ENCODE measurements at regions not wholly inside any gene's neighbourhood (a gene's known extent, or its start where the extent isn't known, plus 50 kb on each side); places are given as distances from the start of the nearest gene placed in this dataset.

GRCh38 chr12:74455429-74455828 lies 82.2 kb upstream of the ATXN7L3B start:
- no peaks in the 10 kb centered on the region for H3K4me1 ChIP-seq (ENCODE audit: insufficient read depth)
- no peak overlapping the region for H3K4me3 ChIP-seq
- H3K36me3 ChIP-seq (ENCODE audit: low read depth): no peaks in the 10 kb centered on the region
- H3K79me2 ChIP-seq (ENCODE audit: insufficient read depth): no peaks in the 10 kb centered on the region
- no peak for TF ChIP-seq EZH2 (IDR thresholded peaks at IDR 0.05; ENCODE audit: insufficient read depth, poor library complexity, severe bottlenecking)
- no peak for TF ChIP-seq EZH2phosphoT487 (IDR thresholded peaks at IDR 0.05; ENCODE audit: insufficient read depth, low read depth)
- H3K9ac ChIP-seq: no peak overlapping the region
- in situ Hi-C loops (cut with MboI): no loop called here
- DNase-seq: no peak
- no peak overlapping the region for H3K27ac ChIP-seq
- H3F3A ChIP-seq (ENCODE audit: insufficient read depth): no peaks in the 10 kb centered on the region
- no peaks in the 10 kb centered on the region for H3K9me2 ChIP-seq (ENCODE audit: insufficient read depth)
- no peaks in the 10 kb centered on the region for H3K27me3 ChIP-seq (replicated peaks; ENCODE audit: insufficient read depth)
- no peak overlapping the region for H2AFZ ChIP-seq
- H3K9me3 ChIP-seq (ENCODE audit: low read depth): no peaks in the 10 kb centered on the region
- H3K4me2 ChIP-seq (ENCODE audit: unreplicated experiment): no peak overlapping the region
- WGBS, 2 experiments (ENCODE audit: low coverage in 1 of 2, low lambda C conversion rate in 2 of 2, missing lambda C conversion rate in 2 of 2): 34 to 38% methylated on average over 3 of the region's 3 CpGs
- H4K20me1 ChIP-seq (ENCODE audit: insufficient read depth): no peaks in the 10 kb centered on the region

- H3K79me2 ChIP-seq (ENCODE audit: insufficient read depth): no peaks in the 10 kb centered on the region
- no peak overlapping the region for H3K9ac ChIP-seq
- no peaks in the 10 kb centered on the region for H3K9me2 ChIP-seq (ENCODE audit: insufficient read depth)
- H3K27ac ChIP-seq: no peak overlapping the region
- no peak overlapping the region for H3K4me2 ChIP-seq (ENCODE audit: unreplicated experiment)
- no peaks in the 10 kb centered on the region for H3K4me1 ChIP-seq (ENCODE audit: insufficient read depth)
- H3K4me3 ChIP-seq: no peak overlapping the region
- DNase-seq: no peak
- TF ChIP-seq EZH2phosphoT487 (IDR thresholded peaks at IDR 0.05; ENCODE audit: insufficient read depth, low read depth): no peak
- TF ChIP-seq EZH2 (IDR thresholded peaks at IDR 0.05; ENCODE audit: insufficient read depth, poor library complexity, severe bottlenecking): no peak
- no peaks in the 10 kb centered on the region for H3K9me3 ChIP-seq (ENCODE audit: low read depth)
- in situ Hi-C loops (cut with MboI): no loop called here
- H3K36me3 ChIP-seq (ENCODE audit: low read depth): no peaks in the 10 kb centered on the region
- H3F3A ChIP-seq (ENCODE audit: insufficient read depth): no peaks in the 10 kb centered on the region
- H3K27me3 ChIP-seq (replicated peaks; ENCODE audit: insufficient read depth): no peaks in the 10 kb centered on the region
- 11 to 25% methylated on average over 3 of the region's 3 CpGs for WGBS, 2 experiments (ENCODE audit: low coverage in 1 of 2, low lambda C conversion rate in 2 of 2, missing lambda C conversion rate in 2 of 2)
- H2AFZ ChIP-seq: no peak overlapping the region
- no peaks in the 10 kb centered on the region for H4K20me1 ChIP-seq (ENCODE audit: insufficient read depth)
Measured at GRCh38 chr12:74456431-74456830, 81.2 kb upstream of the ATXN7L3B start.

- no peak overlapping the region for H2AFZ ChIP-seq
- no peaks in the 10 kb centered on the region for H3K36me3 ChIP-seq (ENCODE audit: low read depth)
- no peaks in the 10 kb centered on the region for H3K9me3 ChIP-seq (ENCODE audit: low read depth)
- no peaks in the 10 kb centered on the region for H4K20me1 ChIP-seq (ENCODE audit: insufficient read depth)
- no peak overlapping the region for H3K9ac ChIP-seq
- in situ Hi-C loops (cut with MboI): no loop called here
- no peak for TF ChIP-seq EZH2phosphoT487 (IDR thresholded peaks at IDR 0.05; ENCODE audit: insufficient read depth, low read depth)
- TF ChIP-seq EZH2 (IDR thresholded peaks at IDR 0.05; ENCODE audit: insufficient read depth, poor library complexity, severe bottlenecking): no peak
- H3K27ac ChIP-seq: no peak overlapping the region
- no peaks in the 10 kb centered on the region for H3K4me1 ChIP-seq (ENCODE audit: insufficient read depth)
- 47 to 49% methylated on average over 4 of the region's 4 CpGs for WGBS, 2 experiments (ENCODE audit: low coverage in 1 of 2, low lambda C conversion rate in 2 of 2, missing lambda C conversion rate in 2 of 2)
- H3K9me2 ChIP-seq (ENCODE audit: insufficient read depth): no peaks in the 10 kb centered on the region
- H3K79me2 ChIP-seq (ENCODE audit: insufficient read depth): no peaks in the 10 kb centered on the region
- no peaks in the 10 kb centered on the region for H3K27me3 ChIP-seq (replicated peaks; ENCODE audit: insufficient read depth)
- DNase-seq: no peak
- H3F3A ChIP-seq (ENCODE audit: insufficient read depth): no peaks in the 10 kb centered on the region
- no peak overlapping the region for H3K4me3 ChIP-seq
- no peak overlapping the region for H3K4me2 ChIP-seq (ENCODE audit: unreplicated experiment)
Measured at GRCh38 chr12:74468401-74468800, 69.2 kb upstream of the ATXN7L3B start.

DNA sequence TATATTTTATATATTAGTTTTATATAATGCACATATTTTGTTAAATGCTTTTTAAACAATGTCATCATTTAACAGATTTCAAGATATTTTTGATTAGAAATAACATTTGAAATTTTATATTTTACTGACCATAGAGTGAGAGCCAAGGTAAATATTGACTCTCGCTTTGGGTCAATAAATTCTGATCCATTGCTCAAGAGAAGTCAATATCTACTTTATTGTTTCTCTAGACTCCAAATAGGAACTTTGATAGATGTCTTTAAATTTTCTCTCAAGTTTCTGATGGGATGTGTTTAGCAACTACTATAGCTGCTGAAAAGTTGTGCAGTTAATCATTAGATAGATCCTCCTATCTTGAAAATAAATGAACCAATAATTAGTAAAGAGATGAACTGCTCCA lies 61.4 kb upstream of the ATXN7L3B start:
- Histone ChIP-seq H3F3A (ENCODE audit: insufficient read depth) (no peaks in the 10 kb centered on the region), H3K4me3 (no peak overlapping the region), H3K4me2 (ENCODE audit: unreplicated experiment) (no peak overlapping the region), H4K20me1 (ENCODE audit: insufficient read depth) (no peaks in the 10 kb centered on the region), H3K9me3 (ENCODE audit: low read depth) (no peaks in the 10 kb centered on the region), H3K27me3 (replicated peaks; ENCODE audit: insufficient read depth) (no peaks in the 10 kb centered on the region), H2AFZ (no peak overlapping the region), H3K36me3 (ENCODE audit: low read depth) (no peaks in the 10 kb centered on the region), H3K9ac (no peak overlapping the region), H3K9me2 (ENCODE audit: insufficient read depth) (no peaks in the 10 kb centered on the region), H3K27ac (no peak overlapping the region), H3K4me1 (ENCODE audit: insufficient read depth) (no peaks in the 10 kb centered on the region), H3K79me2 (ENCODE audit: insufficient read depth) (no peaks in the 10 kb centered on the region)
- DNase-seq: no peak
- TF ChIP-seq EZH2 (IDR thresholded peaks at IDR 0.05; ENCODE audit: insufficient read depth, poor library complexity, severe bottlenecking) (no peak), EZH2phosphoT487 (IDR thresholded peaks at IDR 0.05; ENCODE audit: insufficient read depth, low read depth) (no peak)
- 31 to 43% methylated on average over 1 of the region's 1 CpG for WGBS, 2 experiments (ENCODE audit: low coverage in 1 of 2, low lambda C conversion rate in 2 of 2, missing lambda C conversion rate in 2 of 2)
- in situ Hi-C loops (cut with MboI): no loop called here

DNA sequence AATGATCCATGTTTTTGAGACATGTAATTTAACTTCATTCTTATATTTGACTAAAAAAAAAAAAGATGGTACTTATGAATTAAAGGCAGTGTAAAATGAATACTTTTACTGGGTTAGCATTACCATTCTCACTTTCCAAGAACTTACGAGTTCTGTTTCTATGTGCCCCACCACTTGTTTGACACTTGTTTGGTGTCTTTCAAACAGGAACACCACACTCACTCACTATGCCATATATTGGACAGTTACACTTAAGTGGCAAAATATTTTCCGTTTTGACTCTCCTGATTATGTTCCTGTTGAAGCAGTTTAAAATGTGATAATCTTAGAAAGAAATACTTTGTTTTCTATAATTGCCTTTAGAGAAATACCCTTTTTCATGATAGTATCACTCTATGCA lies 56.6 kb upstream of the ATXN7L3B start:
- Histone ChIP-seq H3K4me3 (no peak overlapping the region), H3K4me1 (ENCODE audit: insufficient read depth) (no peaks in the 10 kb centered on the region), H3K27me3 (replicated peaks; ENCODE audit: insufficient read depth) (no peaks in the 10 kb centered on the region), H3K36me3 (ENCODE audit: low read depth) (no peaks in the 10 kb centered on the region), H2AFZ (no peak overlapping the region), H3K79me2 (ENCODE audit: insufficient read depth) (no peaks in the 10 kb centered on the region), H3F3A (ENCODE audit: insufficient read depth) (no peaks in the 10 kb centered on the region), H3K9me3 (ENCODE audit: low read depth) (no peaks in the 10 kb centered on the region), H3K27ac (no peak overlapping the region), H3K4me2 (ENCODE audit: unreplicated experiment) (no peak overlapping the region), H3K9me2 (ENCODE audit: insufficient read depth) (no peaks in the 10 kb centered on the region), H4K20me1 (ENCODE audit: insufficient read depth) (no peaks in the 10 kb centered on the region), H3K9ac (no peak overlapping the region)
- in situ Hi-C loops (cut with MboI): no loop called here
- TF ChIP-seq EZH2phosphoT487 (IDR thresholded peaks at IDR 0.05; ENCODE audit: insufficient read depth, low read depth) (no peak), EZH2 (IDR thresholded peaks at IDR 0.05; ENCODE audit: insufficient read depth, poor library complexity, severe bottlenecking) (no peak)
- no peak for DNase-seq
- 9 to 17% methylated on average over 2 of the region's 2 CpGs for WGBS, 2 experiments (ENCODE audit: low coverage in 1 of 2, low lambda C conversion rate in 2 of 2, missing lambda C conversion rate in 2 of 2)

Measured in GM23248 (cell line).